H9 (cell line): ENCODE measurements at regions not wholly inside any gene's neighbourhood (a gene's known extent, or its start where the extent isn't known, plus 50 kb on each side); places are given as distances from the start of the nearest gene placed in this dataset.

Source experiments
- DNase-seq: peaks from one replicate; pipeline ENCODE4 v3.0.0-alpha.2; 2017
- H2AFZ ChIP-seq: one replicate; pipeline ENCODE4 v1.6.1; 2013; ENCODE audit warnings: mild to moderate bottlenecking, low read length, control low read depth, moderate library complexity
- H2AK5ac ChIP-seq: 2 replicates; pipeline ENCODE4 v1.6.1; 2013; ENCODE audit warnings: low read length, control low read depth, mixed read lengths; ENCODE audit not compliant: insufficient read length
- H2BK120ac ChIP-seq: one replicate; pipeline ENCODE4 v1.6.1; 2013; ENCODE audit warnings: low read depth, mild to moderate bottlenecking, low read length, control low read depth, inconsistent platforms; ENCODE audit not compliant: poor library complexity, severe bottlenecking
- H2BK12ac ChIP-seq: 2 replicates; pipeline ENCODE4 v1.6.1; 2013; ENCODE audit warnings: low read length, control low read depth, mixed read lengths, low read depth; ENCODE audit not compliant: insufficient read length
- H2BK15ac ChIP-seq: 2 replicates; pipeline ENCODE4 v1.6.1; 2013; ENCODE audit warnings: low read depth, low read length, control low read depth
- H2BK20ac ChIP-seq: one replicate; pipeline ENCODE4 v1.6.1; 2013; ENCODE audit warnings: low read depth, mild to moderate bottlenecking, low read length, control low read depth, inconsistent platforms; ENCODE audit not compliant: poor library complexity, severe bottlenecking
- H2BK5ac ChIP-seq: 2 replicates; pipeline ENCODE4 v1.6.1; 2013; ENCODE audit warnings: low read length, control low read depth, mixed read lengths; ENCODE audit not compliant: insufficient read length
- H3K14ac ChIP-seq: 2 replicates; pipeline ENCODE4 v1.6.1; 2013; ENCODE audit warnings: low read length, control low read depth; ENCODE audit not compliant: insufficient read depth
- H3K18ac ChIP-seq: 2 replicates; pipeline ENCODE4 v1.6.1; 2013; ENCODE audit warnings: low read depth, mild to moderate bottlenecking, mixed read lengths, low read length, control low read depth; ENCODE audit not compliant: insufficient read length
- H3K23ac ChIP-seq: 2 replicates; pipeline ENCODE4 v1.6.1; 2013; ENCODE audit warnings: low read length, control low read depth, mixed read lengths, low read depth; ENCODE audit not compliant: insufficient read length
- H3K23me2 ChIP-seq: 2 replicates; pipeline ENCODE4 v1.6.1; 2013; ENCODE audit warnings: low read depth, mild to moderate bottlenecking, mixed read lengths, low read length, control low read depth; ENCODE audit not compliant: insufficient read length, poor library complexity, severe bottlenecking
- H3K27ac ChIP-seq: 2 replicates; pipeline ENCODE4 v1.5.1; 2013; ENCODE audit warnings: low read length, control low read depth, mixed read lengths, low read depth; ENCODE audit not compliant: insufficient read length
- H3K27me3 ChIP-seq: 2 replicates; pipeline ENCODE4 v1.6.1; 2013; ENCODE audit warnings: low read length, control low read depth, inconsistent platforms; ENCODE audit not compliant: insufficient read depth
- H3K4ac ChIP-seq: 2 replicates; pipeline ENCODE4 v1.6.1; 2013; ENCODE audit warnings: low read depth, mild to moderate bottlenecking, control low read depth, inconsistent platforms, low read length, moderate library complexity
- H3K4me1 ChIP-seq: 2 replicates; pipeline ENCODE4 v1.6.1; 2013; ENCODE audit warnings: low read length, control low read depth, inconsistent platforms; ENCODE audit not compliant: insufficient read depth
- H3K4me2 ChIP-seq: 2 replicates; pipeline ENCODE4 v1.6.1; 2013; ENCODE audit warnings: low read length, control low read depth, mixed read lengths; ENCODE audit not compliant: insufficient read length, insufficient read depth
- H3K56ac ChIP-seq: 2 replicates; pipeline ENCODE4 v1.6.1; 2013; ENCODE audit warnings: low read depth, mild to moderate bottlenecking, mixed read lengths, low read length, control low read depth; ENCODE audit not compliant: insufficient read length
- H3K79me1 ChIP-seq: 2 replicates; pipeline ENCODE4 v1.6.1; 2013; ENCODE audit warnings: low read depth, mild to moderate bottlenecking, moderate library complexity, low read length, control low read depth, inconsistent platforms; ENCODE audit not compliant: insufficient read depth, poor library complexity, severe bottlenecking
- H3K79me2 ChIP-seq: 2 replicates; pipeline ENCODE4 v1.6.1; 2013; ENCODE audit warnings: low read length, control low read depth, inconsistent platforms; ENCODE audit not compliant: insufficient read depth
- H3K9ac ChIP-seq: 2 replicates; pipeline ENCODE4 v1.6.1; 2013; ENCODE audit warnings: low read length, control low read depth, mixed read lengths; ENCODE audit not compliant: insufficient read length; ENCODE audit errors: extremely low read depth
- H3K9me3 ChIP-seq: one replicate; pipeline ENCODE4 v1.6.1; 2013; ENCODE audit warnings: low read depth, low read length, inconsistent platforms; ENCODE audit not compliant: control insufficient read depth
- H3T11ph ChIP-seq: one replicate; pipeline ENCODE4 v1.6.1; 2013; ENCODE audit warnings: mild to moderate bottlenecking, low read length, control low read depth, inconsistent platforms
- H4K20me1 ChIP-seq: one replicate; pipeline ENCODE4 v1.6.1; 2013; ENCODE audit not compliant: control insufficient read depth, insufficient read length, insufficient read depth
- H4K5ac ChIP-seq: 2 replicates; pipeline ENCODE4 v1.6.1; 2013; ENCODE audit warnings: low read depth, mild to moderate bottlenecking, mixed read lengths, low read length, control low read depth; ENCODE audit not compliant: insufficient read length
- H4K8ac ChIP-seq: replicated peaks from 2 replicates; pipeline ENCODE4 v1.6.1; 2013; ENCODE audit warnings: low read length, control low read depth, mixed read lengths, low read depth; ENCODE audit not compliant: insufficient read length
- H4K91ac ChIP-seq: 2 replicates; pipeline ENCODE4 v1.6.1; 2013; ENCODE audit warnings: low read depth, mild to moderate bottlenecking, moderate library complexity, mixed read lengths, low read length, control low read depth; ENCODE audit not compliant: insufficient read length
- H3K27ac Mint-ChIP-seq, 3 experiments: 2 replicates in 2 of 3; 3 replicates in 1 of 3; pipeline ENCODE4 v1.8.0; 2020 to 2021; ENCODE audit warnings: mixed read lengths in 3 of 3, mild to moderate bottlenecking in 1 of 3, moderate library complexity in 1 of 3
- H3K27me3 Mint-ChIP-seq: 2 replicates; pipeline ENCODE4 v1.8.0; 2021; ENCODE audit warnings: low read depth, mild to moderate bottlenecking, moderate library complexity, mixed read lengths
- H3K36me3 Mint-ChIP-seq, 3 experiments: 2 replicates in 2 of 3; 3 replicates in 1 of 3; pipeline ENCODE4 v1.8.0; 2020 to 2021; ENCODE audit warnings: low read depth in 3 of 3, mixed read lengths in 3 of 3; ENCODE audit not compliant: insufficient read depth in 1 of 3
- H3K4me1 Mint-ChIP-seq, 2 experiments: 2 replicates each; pipeline ENCODE4 v1.8.0; 2020; ENCODE audit warnings: mixed read lengths in 2 of 2
- H3K4me3 Mint-ChIP-seq, 2 experiments: 2 replicates in 1 of 2; 3 replicates in 1 of 2; pipeline ENCODE4 v1.8.0; 2020 to 2021; ENCODE audit warnings: mild to moderate bottlenecking in 2 of 2, mixed read lengths in 2 of 2, moderate library complexity in 1 of 2
- H3K9me3 Mint-ChIP-seq, 2 experiments: 2 replicates in 1 of 2; 3 replicates in 1 of 2; pipeline ENCODE4 v1.8.0; 2020; ENCODE audit warnings: mild to moderate bottlenecking in 2 of 2, mixed read lengths in 2 of 2, moderate library complexity in 1 of 2
- CTCF ChIP-seq: fragments of 200-600 bp; sonication (generic); conservative IDR thresholded peaks from 3 replicates; pipeline ENCODE4 v1.8.0; 2021; ENCODE audit warnings: antibody characterized with exemption, mild to moderate bottlenecking
- WGBS: extraction: QIAGEN DNeasy Blood & Tissue Kit; methylation state at CpG from one replicate; pipeline ENCODE4 v1.1.7; 2013; ENCODE audit warnings: missing lambda C conversion rate, low lambda C conversion rate, mixed read lengths; ENCODE audit not compliant: insufficient read length; ENCODE audit errors: extremely low coverage; 5-methylcytosine and 5-hydroxymethylcytosine counted together

- Mint-ChIP-seq H3K36me3 (peaks cover 0 to 6% (median 0%) of the 10 kb centered on the region in 3 experiments; a peak in 2 of 7 replicates), H3K4me1 (peaks cover 2% of the 10 kb centered on the region in 2 experiments; a peak in 1 of 4 replicates), H3K9me3 (peaks cover 3 to 11% of the 10 kb centered on the region in 2 experiments; a peak in 4 of 5 replicates), H3K27me3 (peaks cover 1% of the 10 kb centered on the region), H3K4me3 (no peak overlapping the region), H3K27ac (no peak overlapping the region)
- Histone ChIP-seq H2AK5ac (no peak overlapping the region), H2BK12ac (no peak overlapping the region), H3K9ac (no peak overlapping the region), H2BK20ac (no peak overlapping the region), H2BK120ac (no peak overlapping the region), H3K4me2 (no peak overlapping the region), H3K9me3 (no peaks in the 10 kb centered on the region), H3T11ph (no peak overlapping the region), H3K27me3 (no peaks in the 10 kb centered on the region), H3K27ac (no peak overlapping the region), H3K4me1 (no peaks in the 10 kb centered on the region; the same call in 1 of the 2 replicates), H2BK15ac (no peak overlapping the region), H3K4ac (no peak overlapping the region), H3K14ac (no peak overlapping the region), H4K91ac (no peak overlapping the region), H4K5ac (no peak overlapping the region), H3K18ac (no peak overlapping the region), H3K23me2 (no peaks in the 10 kb centered on the region), H2BK5ac (no peak overlapping the region), H3K79me2 (no peaks in the 10 kb centered on the region), H2AFZ (no peak overlapping the region), H3K23ac (no peak overlapping the region), H3K79me1 (no peaks in the 10 kb centered on the region), H4K20me1 (no peaks in the 10 kb centered on the region), H3K56ac (no peak overlapping the region), H4K8ac (no peak overlapping the region)
- TF ChIP-seq CTCF, result no peak
- no peak for DNase-seq
- no CpG with 5 or more reads among the region's 1 CpG for WGBS
These were observed 332.0 kb upstream of the RASGRP1 start for GRCh38 chr15:38896647-38897046.
